ENCODE measurements at regions not wholly inside any gene's neighbourhood (a gene's known extent, or its start where the extent isn't known, plus 50 kb on each side); places are given as distances from the start of the nearest gene placed in this dataset.
"Not testable (repeated sequence)": the region's sequence is repeated elsewhere in the genome, so short reads cannot be mapped to it uniquely, and the experiment has no call there.

DNA sequence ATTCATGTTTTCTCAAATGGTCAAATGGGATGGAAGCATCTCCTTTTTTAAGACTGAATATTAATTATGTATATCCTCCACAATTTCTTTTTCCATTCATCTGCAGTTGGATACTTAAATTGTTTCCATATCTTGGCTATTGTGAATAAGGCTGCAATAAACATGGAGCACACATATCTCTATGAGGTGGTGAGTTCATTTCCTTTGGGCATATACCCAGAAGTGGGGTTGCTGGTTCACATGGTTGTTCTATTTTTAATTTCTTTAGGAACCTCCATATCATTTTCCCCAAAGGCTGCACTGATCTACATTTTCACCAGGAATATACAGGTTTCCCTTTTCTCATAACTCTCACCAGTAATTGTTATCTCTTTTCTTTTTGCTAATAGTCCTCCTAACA, 566.3 kb downstream of the KCTD12 start:
- DNase-seq (ENCODE audit: low read depth in 2 of 3, low spot score in 2 of 3), result no peak

DNA sequence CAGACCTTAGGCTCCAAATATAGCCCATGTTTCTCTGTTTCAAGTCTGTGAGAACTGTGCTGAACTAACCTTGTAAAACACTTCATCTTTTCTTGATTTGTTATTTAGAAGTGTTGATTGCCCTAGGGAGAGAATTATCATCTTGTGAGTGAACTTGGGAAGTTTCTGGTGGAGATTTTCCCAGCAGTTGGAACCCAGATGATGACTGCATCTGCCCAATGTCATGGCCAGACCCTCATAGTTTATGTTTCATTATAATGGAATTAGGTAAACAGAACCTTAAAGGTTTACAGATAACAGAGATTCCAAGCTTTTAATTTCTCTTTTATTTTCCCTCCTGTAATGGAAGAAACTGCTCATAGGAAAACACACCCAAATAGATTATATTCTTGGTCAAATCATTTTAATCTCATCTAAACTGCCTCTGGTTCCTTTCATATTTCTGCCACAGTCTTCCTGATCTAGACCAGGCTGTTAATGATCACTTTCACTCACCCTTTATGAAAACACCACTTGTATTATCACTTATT, 569.1 kb downstream of the KCTD12 start:
- no peak for DNase-seq (ENCODE audit: low read depth in 2 of 3, low spot score in 2 of 3)

DNA sequence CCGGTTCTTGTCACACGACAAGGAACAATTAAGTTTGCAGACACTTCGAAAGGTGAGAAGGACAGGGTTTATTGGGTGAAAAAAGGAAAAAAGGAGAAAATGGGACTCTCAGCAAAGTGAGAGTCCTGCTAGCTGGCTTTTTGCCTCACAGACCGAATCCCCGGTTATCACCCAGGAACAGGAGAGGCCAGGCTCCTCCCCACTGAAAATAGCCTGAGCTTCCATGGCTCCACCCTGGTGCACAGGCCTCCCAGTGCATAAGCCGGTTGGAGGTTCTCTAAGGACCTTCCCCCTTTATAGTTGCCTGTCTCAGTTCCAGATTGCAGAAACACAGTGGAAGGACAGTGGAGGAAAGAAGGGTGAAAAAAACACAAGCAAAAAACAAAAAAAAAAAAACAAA, 571.7 kb downstream of the KCTD12 start:
- no peak for DNase-seq (ENCODE audit: low read depth in 2 of 3, low spot score in 2 of 3)

DNA sequence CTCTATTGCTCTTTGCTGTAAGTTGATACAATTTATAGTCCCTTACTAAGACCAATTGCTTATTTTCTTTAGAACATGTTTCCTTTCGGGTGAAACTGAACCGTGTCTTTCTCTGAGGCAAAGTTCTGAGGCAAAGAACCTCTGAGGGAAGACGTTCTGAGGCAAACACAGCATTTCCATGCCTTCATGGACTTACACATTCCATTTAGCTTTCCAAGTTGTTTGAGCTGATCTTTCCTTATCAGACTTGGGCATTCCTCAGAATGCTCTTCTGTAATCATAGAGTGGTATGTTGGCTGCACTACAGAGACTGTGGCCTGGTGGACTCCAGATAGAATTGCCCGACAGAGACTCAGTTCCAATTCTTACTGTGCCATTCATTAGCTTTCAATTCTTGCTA, 579.1 kb downstream of the KCTD12 start:
- DNase-seq (ENCODE audit: low read depth in 2 of 3, low spot score in 2 of 3), result no peak

DNA sequence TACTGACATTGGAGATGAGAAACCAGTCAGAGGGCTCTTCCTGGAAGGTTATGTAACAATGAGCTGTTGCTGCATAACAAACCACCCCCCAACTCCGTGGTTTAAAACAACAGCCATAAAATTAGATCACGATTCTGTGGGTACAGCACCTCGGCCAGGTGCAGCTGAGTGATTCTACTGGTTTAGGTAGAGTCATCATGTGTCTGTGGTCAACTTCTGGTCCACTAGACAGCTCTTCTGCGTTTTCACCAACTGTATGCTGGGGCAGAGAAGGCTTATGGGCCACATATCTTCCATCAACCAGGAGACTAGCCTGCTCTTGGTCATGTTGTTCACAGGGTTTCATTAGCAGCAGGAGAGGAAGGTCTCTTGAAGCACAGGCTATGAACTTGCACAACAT, 585.5 kb downstream of the KCTD12 start:
- no peak for DNase-seq (ENCODE audit: low read depth in 2 of 3, low spot score in 2 of 3)

DNA sequence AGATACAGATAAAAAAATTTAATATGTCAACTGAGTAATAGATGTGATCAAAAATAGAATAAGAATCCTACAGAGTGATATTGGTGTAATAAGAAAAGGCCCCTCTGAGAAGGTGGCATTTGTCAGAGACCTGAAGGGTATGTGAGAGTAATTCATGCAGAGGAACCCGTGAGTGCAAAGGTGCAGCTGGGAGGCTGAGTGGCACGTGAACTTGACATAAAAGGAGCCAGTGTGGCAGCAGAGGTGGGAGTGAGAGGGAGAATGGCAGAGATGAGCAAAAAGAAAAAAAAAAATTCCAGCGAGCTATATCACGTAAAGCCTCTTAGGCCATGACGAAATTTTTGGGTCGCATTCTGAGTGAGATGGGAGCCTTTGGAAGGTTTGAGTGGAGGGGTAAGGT, 588.9 kb downstream of the KCTD12 start:
- no peak for DNase-seq (ENCODE audit: low read depth in 2 of 3, low spot score in 2 of 3)

DNA sequence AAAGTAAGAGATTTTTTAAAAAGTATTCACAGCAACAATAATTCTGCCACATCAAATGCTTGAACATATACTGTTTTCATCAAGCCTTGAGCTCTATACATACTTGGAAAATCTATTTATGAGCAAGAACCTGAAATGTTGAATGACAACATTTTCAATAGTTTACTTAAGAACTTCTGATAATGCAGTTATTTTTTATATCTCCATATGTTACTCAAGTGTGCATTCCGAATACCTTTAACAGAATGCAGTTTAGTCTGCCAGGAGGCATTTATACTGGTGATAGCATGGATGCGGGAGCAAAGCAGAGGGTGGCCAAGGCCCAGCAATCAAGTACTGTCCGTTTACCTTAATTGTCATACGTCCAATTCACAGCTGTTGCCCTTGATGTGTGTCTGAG, 589.5 kb downstream of the KCTD12 start:
- no peak for DNase-seq (ENCODE audit: low read depth in 2 of 3, low spot score in 2 of 3)

DNA sequence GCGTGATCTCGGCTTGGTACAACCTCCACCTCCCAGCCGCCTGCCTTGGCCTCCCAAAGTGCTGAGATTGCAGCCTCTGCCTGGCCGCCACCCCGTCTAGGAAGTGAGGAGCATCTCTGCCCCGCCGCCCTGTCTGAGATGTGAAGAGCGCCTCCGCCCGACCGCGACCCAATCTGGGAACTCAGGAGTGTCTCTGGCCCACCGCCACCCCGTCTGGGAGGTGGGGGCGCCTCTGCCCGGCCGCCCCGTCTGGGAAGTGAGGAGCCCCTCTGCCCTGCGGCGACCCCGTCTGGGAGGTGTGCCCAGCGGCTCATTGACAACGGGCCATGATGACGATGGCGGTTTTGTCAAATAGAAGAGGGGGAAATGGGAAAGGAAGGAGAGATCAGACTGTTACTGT, 591.2 kb downstream of the KCTD12 start:
- DNase-seq (ENCODE audit: low read depth in 2 of 3, low spot score in 2 of 3), result not testable (repeated sequence)

DNA sequence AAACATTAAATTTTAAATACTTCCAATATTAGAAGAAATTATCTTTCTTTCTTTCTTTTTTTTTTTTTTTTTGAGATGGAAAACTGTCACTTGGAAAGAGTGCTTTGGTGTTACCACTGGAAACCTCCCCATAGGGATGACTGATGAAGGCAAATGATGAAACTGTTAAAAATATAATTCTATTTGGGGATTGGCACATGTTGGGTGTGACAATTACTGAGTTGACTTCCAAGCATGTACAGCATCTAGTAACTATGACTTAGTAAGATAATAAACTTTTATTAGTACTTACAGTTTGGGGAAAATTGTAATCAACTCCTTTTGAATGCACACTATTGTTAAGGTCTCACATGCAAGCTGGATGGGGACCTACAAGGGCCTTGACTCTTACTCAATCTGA, 592.5 kb downstream of the KCTD12 start:
- no peak for DNase-seq (ENCODE audit: low read depth in 2 of 3, low spot score in 2 of 3)

DNA sequence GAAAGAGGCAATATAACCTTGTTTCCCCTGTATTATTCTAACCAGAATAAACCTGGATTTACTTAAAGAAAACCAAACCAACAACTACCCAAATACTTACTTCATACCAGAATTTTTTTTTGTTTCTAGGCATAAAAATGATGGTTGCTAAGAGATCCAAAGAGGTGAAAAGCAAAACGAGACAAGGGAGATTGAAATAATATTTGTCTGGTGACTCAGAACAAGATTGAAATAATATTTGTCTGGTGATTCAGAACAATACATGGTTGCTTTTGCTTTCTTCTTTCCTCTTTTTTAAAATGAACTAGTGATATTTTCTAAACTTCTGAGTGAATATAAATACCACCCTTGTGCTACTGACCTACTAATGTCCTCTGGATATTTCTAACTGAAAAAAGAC, 592.9 kb downstream of the KCTD12 start:
- no peak for DNase-seq (ENCODE audit: low read depth in 2 of 3, low spot score in 2 of 3)

DNA sequence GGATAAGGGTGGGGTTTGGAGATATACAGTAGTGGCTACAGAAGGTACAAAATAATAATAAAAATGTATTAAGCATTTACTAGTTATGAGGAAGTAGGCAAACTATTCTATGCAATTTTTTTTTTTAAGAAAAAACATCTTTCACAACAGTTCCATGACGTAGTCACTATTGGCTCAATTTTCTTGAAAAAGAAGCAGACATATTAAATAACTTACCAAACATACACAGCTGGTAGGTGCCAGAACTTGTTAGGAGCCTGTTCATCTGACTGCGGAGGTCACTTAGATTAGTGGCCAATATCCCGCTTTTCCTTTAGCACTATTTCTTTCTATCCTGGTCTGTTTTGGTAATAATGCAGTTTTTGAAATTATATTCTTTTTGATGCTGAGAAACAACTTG, 593.5 kb downstream of the KCTD12 start:
- DNase-seq (ENCODE audit: low read depth in 2 of 3, low spot score in 2 of 3), result no peak

DNA sequence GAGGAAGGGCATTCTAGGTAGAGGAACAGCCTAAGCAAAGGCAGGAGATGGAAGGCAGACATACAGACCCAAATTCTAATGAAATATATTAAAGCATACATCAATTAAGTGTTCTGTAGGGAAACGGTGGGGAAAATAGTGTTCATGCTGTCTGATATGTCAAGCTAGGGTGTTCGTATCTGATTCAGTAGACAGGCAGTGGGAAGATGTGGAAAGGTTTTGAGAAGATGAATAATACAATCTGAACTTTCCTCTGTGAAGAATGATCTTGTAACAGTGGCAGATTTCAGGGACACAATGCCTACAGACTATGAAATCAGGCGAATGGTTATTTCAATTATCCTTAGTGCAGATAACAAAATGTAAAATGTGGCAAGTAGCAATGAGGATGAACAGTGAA, 594.2 kb downstream of the KCTD12 start:
- DNase-seq (ENCODE audit: low read depth in 2 of 3, low spot score in 2 of 3), result no peak

DNA sequence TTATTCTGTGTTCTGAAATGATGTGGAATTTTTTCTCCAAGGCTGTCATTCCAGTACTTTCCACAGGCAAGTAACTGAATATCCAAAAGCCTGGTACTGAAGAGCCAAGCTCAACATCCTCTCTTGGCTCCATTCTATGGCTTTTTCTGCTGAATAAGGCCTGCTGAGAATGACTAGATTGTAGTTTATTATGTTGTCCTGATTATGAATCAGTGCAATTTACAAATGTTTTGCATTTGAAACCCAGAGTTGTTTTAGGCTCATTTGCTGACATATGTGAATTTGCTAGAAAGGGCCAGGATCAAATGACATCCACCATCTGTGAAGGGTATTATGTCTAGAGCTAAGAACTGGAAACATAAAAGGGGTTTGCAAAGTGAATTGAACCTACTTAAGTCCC, 596.6 kb downstream of the KCTD12 start:
- no peak for DNase-seq (ENCODE audit: low read depth in 2 of 3, low spot score in 2 of 3)

DNA sequence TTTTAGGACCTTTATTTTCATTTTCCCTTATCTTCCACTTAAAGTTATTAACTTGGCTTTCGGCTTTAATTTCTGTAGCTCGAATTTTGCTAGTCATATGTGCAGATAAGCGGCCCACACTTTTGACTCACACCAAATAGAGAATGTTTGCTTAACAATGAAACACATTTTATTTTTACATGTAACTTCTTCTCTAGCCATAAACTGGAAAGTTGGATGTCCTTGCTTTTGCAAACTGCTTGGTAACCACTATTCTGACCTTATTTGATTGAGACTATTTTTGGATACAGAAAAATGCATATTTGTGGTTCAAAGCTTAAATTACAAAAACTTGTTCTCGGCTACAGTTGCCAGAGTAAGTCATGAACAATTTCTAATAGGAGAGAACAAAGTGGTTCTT, 600.0 kb downstream of the KCTD12 start:
- no peak for DNase-seq (ENCODE audit: low read depth in 2 of 3, low spot score in 2 of 3)

DNA sequence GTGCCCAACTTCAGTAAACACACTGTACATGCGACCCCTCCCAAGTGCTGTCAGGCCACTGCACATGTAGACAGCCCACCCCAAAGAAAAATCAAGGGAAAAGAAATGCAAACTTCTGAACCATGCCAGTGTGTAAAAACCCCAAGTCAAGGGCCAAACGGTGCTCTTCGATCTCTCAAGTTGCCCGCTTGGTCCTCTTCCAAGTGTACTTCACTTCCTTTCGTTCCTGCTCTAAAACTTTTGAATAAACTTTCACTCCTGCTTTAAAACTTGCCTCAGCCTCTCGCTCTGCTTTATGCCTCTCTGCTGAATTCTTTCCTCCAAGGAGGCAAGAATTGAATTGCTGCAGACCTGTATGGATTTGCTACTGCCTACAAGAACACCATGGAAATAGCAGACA, 600.7 kb downstream of the KCTD12 start:
- DNase-seq (ENCODE audit: low read depth in 2 of 3, low spot score in 2 of 3), result no peak

DNA sequence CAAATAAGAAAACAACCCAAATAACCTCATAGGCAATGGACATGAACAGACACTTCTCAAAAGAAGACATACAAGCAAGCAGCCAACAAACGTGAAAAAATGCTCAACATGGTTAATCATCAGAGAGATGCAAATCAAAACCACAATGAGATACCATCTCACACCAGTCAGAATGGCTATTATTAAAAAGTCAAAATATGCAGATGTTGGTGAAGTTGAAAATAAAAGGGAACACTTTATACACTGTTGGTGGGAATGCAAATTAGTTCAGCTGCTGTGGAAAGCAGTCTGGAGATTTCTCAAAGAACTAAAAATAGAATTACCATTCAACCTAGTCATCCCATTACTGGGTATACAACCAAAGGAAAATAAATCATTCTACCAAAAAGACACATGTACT, 606.4 kb downstream of the KCTD12 start:
- DNase-seq (ENCODE audit: low read depth in 2 of 3, low spot score in 2 of 3), result not testable (repeated sequence)

DNA sequence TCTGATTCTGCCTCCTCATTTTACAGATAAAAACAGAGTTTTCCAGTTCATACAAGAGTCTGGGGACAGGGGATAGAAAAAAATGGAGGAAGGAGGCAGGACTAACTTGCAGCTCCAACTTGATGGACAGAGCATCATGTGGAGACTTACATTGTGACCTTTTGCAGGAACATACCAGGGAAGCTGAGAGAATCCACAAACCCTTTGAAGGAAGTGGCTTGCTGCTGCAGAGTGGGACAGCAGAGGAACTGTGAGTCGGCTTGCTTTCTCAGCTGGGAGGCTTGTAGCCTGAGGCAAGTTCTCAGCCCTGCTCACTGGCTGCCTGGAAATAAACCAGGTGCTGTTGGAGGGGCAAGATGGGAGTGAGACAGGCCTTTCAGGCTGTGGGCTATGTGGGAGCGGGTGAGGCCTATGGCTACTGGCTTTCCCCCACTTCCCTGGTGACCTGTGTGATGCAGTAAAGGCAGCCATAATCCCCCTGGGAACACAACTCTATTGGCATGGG, 614.4 kb downstream of the KCTD12 start:
- DNase-seq (ENCODE audit: low read depth in 2 of 3, low spot score in 2 of 3), result no peak

DNA sequence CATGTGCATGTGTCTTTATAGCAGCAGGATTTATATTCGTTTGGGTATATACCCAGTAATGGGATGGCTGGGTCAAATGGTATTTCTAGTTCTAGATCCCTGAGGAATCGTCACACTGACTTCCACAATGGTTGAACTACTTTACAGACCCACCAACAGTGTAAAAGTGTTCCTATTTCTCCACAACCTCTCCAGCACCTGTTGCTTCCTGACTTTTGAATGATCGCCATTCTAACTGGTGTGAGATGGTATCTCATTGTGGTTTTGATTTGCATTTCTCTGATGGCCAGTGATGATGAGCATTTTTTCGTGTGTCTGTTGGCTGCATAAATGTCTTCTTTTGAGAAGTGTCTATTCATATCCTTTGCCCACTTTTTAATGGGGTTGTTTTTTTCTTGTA, 617.9 kb downstream of the KCTD12 start:
- not testable (repeated sequence) for DNase-seq (ENCODE audit: low read depth in 2 of 3, low spot score in 2 of 3)

DNA sequence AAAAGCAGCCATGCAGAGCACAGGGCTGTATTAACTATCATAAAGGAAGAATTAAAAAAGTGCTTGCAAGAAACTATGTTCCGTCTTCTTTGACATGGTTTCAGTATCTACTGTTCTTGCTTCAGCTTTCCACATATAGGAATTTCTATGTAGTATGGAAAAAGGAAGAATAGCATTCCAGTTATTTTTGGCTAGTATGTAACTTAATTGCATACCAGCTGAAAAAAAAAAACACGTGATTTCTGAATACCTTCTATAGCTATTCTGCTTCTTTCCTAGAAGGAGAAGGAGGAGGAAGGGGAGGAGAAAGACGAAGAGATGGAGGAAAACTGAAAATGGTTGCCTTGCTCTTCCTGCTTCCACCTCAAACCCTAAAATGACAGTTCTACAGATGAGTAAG, 619.0 kb downstream of the KCTD12 start:
- DNase-seq (ENCODE audit: low read depth in 2 of 3, low spot score in 2 of 3), result no peak

DNA sequence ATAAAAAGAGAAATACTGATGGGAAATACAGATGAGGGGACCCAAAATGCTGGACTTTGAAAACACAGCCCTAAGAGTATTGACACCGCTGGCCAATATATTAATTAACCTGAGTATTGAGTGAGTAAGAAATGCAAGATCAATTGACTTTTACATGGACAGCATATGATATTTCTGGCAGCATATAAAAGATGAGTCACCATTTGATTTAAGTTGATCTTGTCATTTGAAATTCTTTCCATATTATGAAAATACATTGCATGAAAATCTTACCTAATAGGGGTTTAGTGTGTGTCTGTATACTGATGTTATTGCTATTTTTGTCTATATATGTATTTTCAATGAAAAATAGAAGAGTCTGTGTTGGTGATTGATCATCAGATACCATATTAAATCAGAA, 619.6 kb downstream of the KCTD12 start:
- DNase-seq (ENCODE audit: low read depth in 2 of 3, low spot score in 2 of 3), result no peak

DNA sequence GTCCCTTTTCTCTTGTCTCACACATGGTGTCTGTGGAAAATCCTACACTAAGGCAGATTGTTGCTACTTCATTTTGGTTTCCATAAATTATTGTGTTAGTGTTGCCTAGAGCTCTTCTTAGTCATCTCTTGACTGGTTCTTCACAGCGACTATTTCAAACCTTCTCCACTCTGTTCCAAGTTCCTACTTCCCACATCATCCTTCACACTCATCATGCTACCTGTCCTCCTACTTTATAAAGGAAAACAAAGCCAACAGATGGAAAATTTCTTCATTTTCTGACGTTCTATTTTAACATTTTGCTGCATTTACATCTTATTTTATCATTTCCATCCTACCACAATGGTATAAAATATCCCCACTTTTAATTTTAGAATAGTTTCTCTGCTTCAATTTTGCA, 614.1 kb downstream of the LMO7 start:
- no peak for DNase-seq (ENCODE audit: low read depth in 2 of 3, low spot score in 2 of 3)

DNA sequence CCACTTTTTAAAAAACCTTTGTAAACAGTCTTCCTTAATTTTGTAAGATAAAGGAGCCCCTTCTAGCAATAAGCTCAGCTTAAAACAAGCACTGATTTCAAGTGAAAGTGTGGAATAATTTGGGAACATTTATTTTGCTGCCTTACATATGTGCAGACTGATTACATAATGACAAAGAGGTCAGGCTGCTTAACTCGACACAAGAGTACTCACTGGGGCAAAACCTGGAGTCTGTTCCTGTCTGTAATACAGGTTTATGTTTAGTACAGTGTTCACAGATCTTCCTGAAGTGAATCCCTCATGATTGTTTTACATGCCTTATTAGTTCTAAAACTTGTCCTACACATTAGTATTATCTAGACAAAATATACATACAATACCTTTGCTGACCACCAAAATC, 609.8 kb downstream of the LMO7 start:
- no peak for DNase-seq (ENCODE audit: low read depth in 2 of 3, low spot score in 2 of 3)

DNA sequence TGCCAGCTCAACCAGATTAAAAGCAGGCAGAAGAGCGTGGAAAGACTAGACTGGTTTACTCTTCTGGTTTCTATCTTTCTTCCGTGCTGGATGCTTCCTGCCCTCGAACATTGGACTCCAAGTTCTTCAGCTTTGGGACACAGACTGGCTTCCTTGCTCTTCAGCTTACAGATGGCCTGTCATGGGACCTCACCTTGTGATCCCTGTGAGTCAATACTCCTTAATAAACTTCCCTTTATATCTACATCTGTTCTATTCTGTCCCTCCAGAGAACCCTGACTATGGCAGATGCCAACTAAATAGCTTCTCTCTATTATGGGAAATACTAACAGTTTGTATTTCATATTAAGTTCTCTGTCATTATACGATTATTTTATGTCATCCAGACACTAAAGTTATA, 609.1 kb downstream of the LMO7 start:
- DNase-seq (ENCODE audit: low read depth in 2 of 3, low spot score in 2 of 3), result no peak

Measured in hematopoietic multipotent progenitor cell (in vitro differentiated cells).